Thyroid gland (tissue), 4 donors: ENCODE measurements at regions not wholly inside any gene's neighbourhood (a gene's known extent, or its start where the extent isn't known, plus 50 kb on each side); places are given as distances from the start of the nearest gene placed in this dataset.

Source experiments
- DNase-seq, 2 donors: peaks; one replicate each; pipeline ENCODE4 v3.0.0-alpha.2; 2019
- H3K27ac ChIP-seq, 3 donors: fragments of 200-600 bp; sonication (generic); 1 replicate in 2 of 3; 2 replicates in 1 of 3; pipeline ENCODE4 v1.5.1; 2016 to 2019; ENCODE audit warnings: mild to moderate bottlenecking in 1 of 3, moderate library complexity in 1 of 3
- H3K27me3 ChIP-seq: fragments of 200-600 bp; sonication (generic); one replicate; pipeline ENCODE4 v1.5.1; 2019
- H3K36me3 ChIP-seq, 2 donors: fragments of 200-600 bp; sonication (generic); one replicate each; pipeline ENCODE4 v1.5.1; 2016 to 2019
- H3K4me1 ChIP-seq, 2 donors: fragments of 200-600 bp; sonication (generic); one replicate each; pipeline ENCODE4 v1.5.1; 2017 to 2019
- H3K4me3 ChIP-seq, 3 donors: fragments of 200-600 bp; sonication (generic); replicated peaks in 1 of 3; 1 replicate in 2 of 3; 2 replicates in 1 of 3; pipeline ENCODE4 v1.5.1; 2016; ENCODE audit warnings: mild to moderate bottlenecking in 1 of 3
- H3K9me3 ChIP-seq: fragments of 200-600 bp; sonication (generic); one replicate; pipeline ENCODE4 v1.5.1; 2017
- CTCF ChIP-seq, 6 experiments: fragments of 200-600 bp in 3 of 6; fragments of 450-650 bp in 3 of 6; sonication (generic) in 3 of 6; IDR thresholded peaks; one replicate each; pipeline ENCODE4 v1.5.1; 2016 to 2019; ENCODE audit warnings: antibody characterized with exemption in 6 of 6, mild to moderate bottlenecking in 2 of 6, inconsistent platforms in 1 of 6, moderate library complexity in 1 of 6
- POLR2A ChIP-seq, 2 donors: fragments of 450-650 bp; IDR thresholded peaks; one replicate each; pipeline ENCODE4 v1.6.1; 2017; ENCODE audit warnings: antibody characterized with exemption in 2 of 2, mild to moderate bottlenecking in 2 of 2, moderate library complexity in 1 of 2
- WGBS, 2 donors: methylation state at CpG; one replicate each; pipeline ENCODE4 v1.1.5; 2017; 5-methylcytosine and 5-hydroxymethylcytosine counted together
- intact Hi-C: fragments of 100-400 bp; cut with DNase I; formaldehyde crosslinking; loops from one replicate; pipeline ENCODE4 v1.15.1; 2023

DNA sequence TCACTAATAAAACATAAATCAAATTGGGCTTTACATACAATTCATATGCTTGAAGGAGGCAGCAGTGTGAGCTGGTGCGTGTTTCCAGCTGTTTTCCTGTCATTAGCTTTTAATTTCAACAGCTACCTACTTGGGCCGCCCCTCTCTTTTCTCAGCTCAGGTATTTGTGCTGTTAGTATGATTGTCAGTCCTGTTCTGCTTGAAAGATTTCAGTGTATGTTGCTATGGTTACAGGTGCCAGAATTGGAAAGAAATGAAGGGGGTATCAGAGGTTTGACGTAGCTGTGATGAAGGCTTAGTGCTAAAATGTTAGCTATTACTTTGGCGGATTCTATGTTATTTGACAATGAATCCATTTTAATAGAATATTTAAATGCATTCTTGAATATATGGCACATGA is 440.3 kb downstream of the ZIC3 start:
- Histone ChIP-seq H3K4me3 (no peak overlapping the region), H3K36me3 (no peaks in the 10 kb centered on the region), H3K9me3 (no peaks in the 10 kb centered on the region), H3K27ac (no peak overlapping the region), H3K27me3 (no peaks in the 10 kb centered on the region), H3K4me1 (no peaks in the 10 kb centered on the region)
- intact Hi-C loops: no loop called here
- WGBS, 2 donors: 67% methylated on average over 4 of the region's 4 CpGs
- no peak for DNase-seq
- TF ChIP-seq CTCF (IDR thresholded peaks at IDR 0.05) (no peak), POLR2A (IDR thresholded peaks at IDR 0.05) (no peak)

DNA sequence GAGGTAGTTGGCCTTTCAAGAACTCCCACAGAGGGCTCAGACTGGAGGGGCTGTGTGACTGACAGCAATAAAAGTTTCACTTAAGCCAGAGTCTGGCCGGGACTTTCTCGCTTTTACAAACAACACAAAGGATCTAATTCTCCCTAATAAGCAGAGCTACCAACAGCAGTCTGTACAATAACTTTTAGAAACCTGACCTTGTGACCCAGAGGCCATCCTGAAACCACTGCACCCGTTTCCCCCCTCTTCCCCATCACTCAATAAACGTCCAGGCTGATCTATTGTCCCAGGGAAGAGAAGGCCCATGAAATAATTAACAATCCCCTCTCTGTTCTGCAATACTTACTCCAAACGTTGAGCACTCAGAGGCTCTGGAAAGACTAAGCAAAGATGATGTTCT is 442.4 kb downstream of the ZIC3 start:
- Histone ChIP-seq H3K4me1 (no peaks in the 10 kb centered on the region), H3K4me3 (no peak overlapping the region), H3K27me3 (no peaks in the 10 kb centered on the region), H3K36me3 (no peaks in the 10 kb centered on the region), H3K9me3 (no peaks in the 10 kb centered on the region), H3K27ac (no peak overlapping the region)
- WGBS, 2 donors: 32 to 34% methylated on average over 5 of the region's 5 CpGs
- DNase-seq: no peak
- intact Hi-C loops: no loop called here
- TF ChIP-seq CTCF (IDR thresholded peaks at IDR 0.05) (no peak), POLR2A (IDR thresholded peaks at IDR 0.05) (no peak)

DNA sequence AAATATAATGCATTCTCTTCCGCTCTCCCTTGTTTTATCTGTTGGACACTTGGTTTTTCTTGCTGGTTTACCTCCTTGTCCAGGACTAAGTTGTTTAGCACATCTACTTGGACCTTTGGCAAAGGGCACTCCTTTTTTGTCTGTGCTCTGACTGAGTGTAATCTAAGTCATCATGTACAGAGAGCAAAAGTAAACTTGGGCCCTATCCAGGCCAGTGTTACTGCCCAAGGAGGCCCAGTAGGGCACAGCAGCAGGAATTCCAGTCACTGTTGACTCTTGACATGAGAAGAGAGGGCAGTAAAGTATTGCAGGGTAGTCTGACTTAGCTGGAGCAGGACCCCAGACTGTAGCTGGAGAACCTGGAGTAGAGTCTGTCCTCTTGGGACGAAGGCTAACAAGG is 445.5 kb downstream of the ZIC3 start:
- Histone ChIP-seq H3K36me3 (no peaks in the 10 kb centered on the region), H3K4me1 (no peaks in the 10 kb centered on the region), H3K9me3 (no peaks in the 10 kb centered on the region), H3K4me3 (no peak overlapping the region), H3K27me3 (no peaks in the 10 kb centered on the region), H3K27ac (no peak overlapping the region)
- DNase-seq: no peak
- 48% methylated on average over 2 of the region's 2 CpGs for WGBS, 2 donors
- intact Hi-C loops: no loop called here
- no peak for TF ChIP-seq POLR2A (IDR thresholded peaks at IDR 0.05)
- no peak for TF ChIP-seq CTCF (IDR thresholded peaks at IDR 0.05)

- intact Hi-C loops: no loop called here
- no peak overlapping the region for H3K4me3 ChIP-seq
- no peaks in the 10 kb centered on the region for H3K27me3 ChIP-seq
- DNase-seq: no peak
- WGBS, 2 donors: 66 to 72% methylated on average over 3 of the region's 3 CpGs
- H3K27ac ChIP-seq: no peak overlapping the region
- H3K9me3 ChIP-seq: no peaks in the 10 kb centered on the region
- no peaks in the 10 kb centered on the region for H3K4me1 ChIP-seq
- no peak for TF ChIP-seq POLR2A (IDR thresholded peaks at IDR 0.05)
- H3K36me3 ChIP-seq: no peaks in the 10 kb centered on the region
Measured at GRCh38 chrX:138014577-138014976, 448.6 kb downstream of the ZIC3 start.

DNA sequence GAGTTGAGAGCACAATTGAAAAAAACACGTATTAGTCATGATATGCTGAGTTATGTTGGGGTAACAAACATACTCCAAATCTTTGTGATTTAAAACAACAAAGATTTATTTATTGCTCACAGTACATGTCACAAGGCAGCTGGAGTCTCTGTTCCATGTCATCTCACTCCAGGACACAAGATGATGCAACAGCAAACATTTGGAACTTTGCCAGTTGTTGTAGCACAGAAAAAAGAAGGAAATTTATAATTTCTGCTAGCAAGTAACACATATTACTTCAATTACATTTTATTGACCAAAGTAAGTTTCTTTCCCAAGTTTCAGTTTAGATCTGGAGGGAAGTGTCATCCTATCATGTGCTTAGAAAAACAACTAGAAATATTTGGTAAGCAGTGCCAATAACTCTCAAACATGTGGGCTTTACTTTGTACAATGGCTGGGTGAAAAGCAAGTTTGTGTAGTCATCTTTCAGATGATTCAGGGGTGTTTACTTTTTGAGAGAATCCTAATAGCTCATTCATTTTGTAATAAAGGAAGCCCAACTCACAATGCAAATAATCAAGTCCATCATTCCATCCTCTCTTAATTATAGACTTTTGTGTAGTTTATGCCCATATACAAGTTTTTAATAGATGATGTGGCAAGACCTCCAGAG is 452.3 kb downstream of the ZIC3 start:
- no peaks in the 10 kb centered on the region for H3K4me1 ChIP-seq
- no peak for DNase-seq

More for the DNA sequence above, 452.3 kb downstream of the ZIC3 start:
- TF ChIP-seq CTCF (IDR thresholded peaks at IDR 0.05): no peak
- no peak for TF ChIP-seq POLR2A (IDR thresholded peaks at IDR 0.05)
- Histone ChIP-seq H3K27ac (no peak overlapping the region), H3K36me3 (no peaks in the 10 kb centered on the region), H3K27me3 (no peaks in the 10 kb centered on the region), H3K9me3 (no peaks in the 10 kb centered on the region), H3K4me3 (no peak overlapping the region)
- intact Hi-C loops: no loop called here
- 33 to 59% methylated on average over 1 of the region's 1 CpG for WGBS, 2 donors
